Mesenchymal stem cell (in vitro differentiated cells and primary cell): ENCODE measurements at regions not wholly inside any gene's neighbourhood (a gene's known extent, or its start where the extent isn't known, plus 50 kb on each side); places are given as distances from the start of the nearest gene placed in this dataset.

Source experiments
- DNase-seq: peaks from one replicate; pipeline ENCODE4 v3.0.0-alpha.2; 2013
- H2AFZ ChIP-seq: one replicate; pipeline ENCODE4 v1.6.1; 2013; ENCODE audit warnings: low read depth, mild to moderate bottlenecking, control low read depth, inconsistent platforms, low read length, moderate library complexity
- H2AK5ac ChIP-seq: 2 replicates; pipeline ENCODE4 v1.6.1; 2013; ENCODE audit warnings: low read length, moderate library complexity, mild to moderate bottlenecking, inconsistent platforms; ENCODE audit not compliant: severe bottlenecking
- H2BK120ac ChIP-seq: one replicate; pipeline ENCODE4 v1.6.1; 2013; ENCODE audit warnings: low read depth, mild to moderate bottlenecking, inconsistent platforms, low read length, moderate library complexity
- H2BK12ac ChIP-seq, 2 experiments: one replicate each; pipeline ENCODE4 v1.6.1; 2013; ENCODE audit warnings: inconsistent platforms in 2 of 2, low read length in 2 of 2, mild to moderate bottlenecking in 2 of 2, moderate library complexity in 2 of 2, control low read depth in 1 of 2
- H2BK15ac ChIP-seq: one replicate; pipeline ENCODE4 v1.6.1; 2013; ENCODE audit warnings: mild to moderate bottlenecking, low read depth, inconsistent platforms; ENCODE audit not compliant: poor library complexity, severe bottlenecking
- H2BK5ac ChIP-seq: 2 replicates; pipeline ENCODE4 v1.6.1; 2013; ENCODE audit warnings: low read depth, mild to moderate bottlenecking, low read length, control low read depth, inconsistent platforms; ENCODE audit not compliant: poor library complexity, severe bottlenecking
- H3K14ac ChIP-seq, 2 experiments: one replicate each; pipeline ENCODE4 v1.6.1; 2013; ENCODE audit warnings: inconsistent platforms in 2 of 2, low read length in 2 of 2, control low read depth in 1 of 2, mild to moderate bottlenecking in 1 of 2, moderate library complexity in 1 of 2
- H3K18ac ChIP-seq, 2 experiments: one replicate each; pipeline ENCODE4 v1.6.1; 2013; ENCODE audit warnings: inconsistent platforms in 2 of 2, low read length in 2 of 2, control low read depth in 1 of 2, low read depth in 1 of 2, mild to moderate bottlenecking in 1 of 2
- H3K23ac ChIP-seq, 2 experiments: one replicate each; pipeline ENCODE4 v1.6.1; 2013; ENCODE audit warnings: inconsistent platforms in 2 of 2, low read length in 2 of 2, mild to moderate bottlenecking in 2 of 2, moderate library complexity in 2 of 2, control low read depth in 1 of 2
- H3K27ac ChIP-seq: 2 replicates; pipeline ENCODE4 v1.5.1; 2013; ENCODE audit warnings: mild to moderate bottlenecking, moderate library complexity, low read length, control low read depth, inconsistent platforms; ENCODE audit not compliant: poor library complexity, severe bottlenecking
- H3K27me3 ChIP-seq, 2 experiments: 2 replicates each; pipeline versions ENCODE4 v1.6.1 to v1.7.0; 2013; ENCODE audit warnings: low read length in 2 of 2, mild to moderate bottlenecking in 2 of 2, moderate library complexity in 2 of 2, control low read depth in 1 of 2, inconsistent platforms in 1 of 2; ENCODE audit not compliant: control insufficient read depth in 1 of 2, insufficient read depth in 1 of 2
- H3K36me3 ChIP-seq, 2 experiments: 2 replicates each; pipeline versions ENCODE4 v1.6.1 to v1.7.0; 2013; ENCODE audit warnings: low read length in 2 of 2, control low read depth in 1 of 2, inconsistent platforms in 1 of 2, low read depth in 1 of 2, mild to moderate bottlenecking in 1 of 2; ENCODE audit not compliant: insufficient read depth in 2 of 2, control insufficient read depth in 1 of 2
- H3K4ac ChIP-seq, 2 experiments: one replicate each; pipeline ENCODE4 v1.6.1; 2013; ENCODE audit warnings: inconsistent platforms in 2 of 2, low read length in 2 of 2, mild to moderate bottlenecking in 2 of 2, moderate library complexity in 2 of 2, control low read depth in 1 of 2, low read depth in 1 of 2
- H3K4me1 ChIP-seq: 2 replicates; pipeline ENCODE4 v1.6.1; 2013; ENCODE audit warnings: low read depth, low read length, control low read depth; ENCODE audit not compliant: control insufficient read depth, insufficient read depth
- H3K4me2 ChIP-seq: 2 replicates; pipeline ENCODE4 v1.6.1; 2013; ENCODE audit warnings: low read length, mild to moderate bottlenecking, inconsistent platforms; ENCODE audit not compliant: poor library complexity, severe bottlenecking
- H3K4me3 ChIP-seq, 2 experiments: 2 replicates each; pipeline versions ENCODE4 v1.5.1 to v1.7.0; 2013; ENCODE audit warnings: low read length in 2 of 2, mild to moderate bottlenecking in 2 of 2, control low read depth in 1 of 2, low read depth in 1 of 2; ENCODE audit not compliant: insufficient read depth in 1 of 2
- H3K79me1 ChIP-seq: replicated peaks from 2 replicates; pipeline ENCODE4 v1.6.1; 2013; ENCODE audit warnings: mild to moderate bottlenecking, control low read depth, low read length, inconsistent platforms; ENCODE audit not compliant: poor library complexity, severe bottlenecking
- H3K9ac ChIP-seq: 2 replicates; pipeline ENCODE4 v1.7.0; 2013; ENCODE audit warnings: mild to moderate bottlenecking, low read length, moderate library complexity
- H3K9me3 ChIP-seq: 2 replicates; pipeline ENCODE4 v1.7.0; 2013; ENCODE audit warnings: mild to moderate bottlenecking, low read length; ENCODE audit not compliant: control insufficient read depth
- H4K8ac ChIP-seq: one replicate; pipeline ENCODE4 v1.6.1; 2013; ENCODE audit warnings: inconsistent platforms, mild to moderate bottlenecking, low read length, moderate library complexity
- H4K91ac ChIP-seq: one replicate; pipeline ENCODE4 v1.6.1; 2013; ENCODE audit warnings: mild to moderate bottlenecking, low read length, inconsistent platforms
- WGBS: methylation state at CpG from one replicate; pipeline ENCODE4 v1.1.7; 2013; ENCODE audit warnings: mixed read lengths; 5-methylcytosine and 5-hydroxymethylcytosine counted together

- H2BK5ac ChIP-seq = no peak overlapping the region
- no peak overlapping the region for H2AK5ac ChIP-seq
- no peaks in the 10 kb centered on the region for H3K4me1 ChIP-seq
- no peaks in the 10 kb centered on the region for H3K27me3 ChIP-seq
- no peak overlapping the region for H4K8ac ChIP-seq
- WGBS = 80% methylated on average over 1 of the region's 3 CpGs
- no peak overlapping the region for H4K91ac ChIP-seq
- H3K23ac ChIP-seq = no peak overlapping the region
- H3K4me3 ChIP-seq = no peak overlapping the region
- no peak overlapping the region for H3K18ac ChIP-seq
- H3K79me1 ChIP-seq = no peaks in the 10 kb centered on the region
- peak overlapping the region in 1 of 2 experiments; percentile 55 for H3K14ac ChIP-seq
- no peak overlapping the region for H2AFZ ChIP-seq
- no peak overlapping the region for H3K4ac ChIP-seq
- H3K27ac ChIP-seq = no peak overlapping the region
- peaks cover 16% of the 10 kb centered on the region for H3K9me3 ChIP-seq
- no peak for DNase-seq
- H2BK120ac ChIP-seq = no peak overlapping the region
- no peak overlapping the region for H3K9ac ChIP-seq
- H3K4me2 ChIP-seq = no peak overlapping the region
- no peak overlapping the region for H2BK15ac ChIP-seq
- no peak overlapping the region for H2BK12ac ChIP-seq
- H3K36me3 ChIP-seq = no peaks in the 10 kb centered on the region
Observed at GRCh38 chr4:14076776-14077175, 449.3 kb upstream of the BOD1L1 start.

DNA sequence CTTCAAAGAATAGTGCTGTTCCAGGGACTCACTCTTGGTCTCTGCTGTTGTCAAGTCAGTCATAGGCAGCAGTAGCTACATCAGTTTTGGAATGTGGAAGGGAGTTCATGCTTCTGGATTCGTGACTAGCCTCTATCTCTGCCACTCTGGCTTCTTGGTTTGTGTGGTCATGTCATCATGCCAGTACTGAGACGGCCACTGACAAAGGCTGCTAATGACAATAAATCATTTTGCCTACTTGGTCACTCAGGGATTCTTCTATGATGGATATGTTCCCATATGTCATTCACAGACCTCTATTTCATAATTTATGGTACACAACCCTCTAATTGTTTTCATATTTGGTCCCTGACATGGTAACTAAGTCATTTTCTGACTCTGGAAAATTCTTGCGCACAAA, 450.8 kb upstream of the BOD1L1 start:
- H2AFZ ChIP-seq = no peak overlapping the region
- H3K36me3 ChIP-seq = no peaks in the 10 kb centered on the region
- H3K9me3 ChIP-seq = peaks cover 2% of the 10 kb centered on the region
- H3K14ac ChIP-seq = no peak overlapping the region
- no peaks in the 10 kb centered on the region for H3K27me3 ChIP-seq
- no peaks in the 10 kb centered on the region for H3K4me1 ChIP-seq
- H2BK12ac ChIP-seq = no peak overlapping the region
- no peak overlapping the region for H4K8ac ChIP-seq
- no peak overlapping the region for H3K9ac ChIP-seq
- no peak overlapping the region for H4K91ac ChIP-seq
- H3K4me2 ChIP-seq = no peak overlapping the region
- H2BK120ac ChIP-seq = no peak overlapping the region
- H3K27ac ChIP-seq = no peak overlapping the region
- no peak overlapping the region for H2BK5ac ChIP-seq
- H2AK5ac ChIP-seq = no peak overlapping the region
- no peak overlapping the region for H3K4me3 ChIP-seq
- H3K4ac ChIP-seq = no peak overlapping the region
- H3K18ac ChIP-seq = no peak overlapping the region
- H3K23ac ChIP-seq = no peak overlapping the region
- 84% methylated on average over 3 of the region's 3 CpGs for WGBS
- DNase-seq = no peak
- no peak overlapping the region for H2BK15ac ChIP-seq
- no peaks in the 10 kb centered on the region for H3K79me1 ChIP-seq

- H2BK120ac ChIP-seq = no peak overlapping the region
- no peaks in the 10 kb centered on the region for H3K9me3 ChIP-seq
- H3K18ac ChIP-seq = no peak overlapping the region
- H4K8ac ChIP-seq = no peak overlapping the region
- DNase-seq = no peak
- no peak overlapping the region for H2AFZ ChIP-seq
- H2AK5ac ChIP-seq = no peak overlapping the region
- no peak overlapping the region for H2BK15ac ChIP-seq
- no peak overlapping the region for H3K14ac ChIP-seq
- no peaks in the 10 kb centered on the region for H3K27me3 ChIP-seq
- no peak overlapping the region for H2BK12ac ChIP-seq
- H2BK5ac ChIP-seq = no peak overlapping the region
- no peaks in the 10 kb centered on the region for H3K4me1 ChIP-seq
- H3K23ac ChIP-seq = no peak overlapping the region
- H3K9ac ChIP-seq = no peak overlapping the region
- H3K27ac ChIP-seq = no peak overlapping the region
- H3K36me3 ChIP-seq = no peaks in the 10 kb centered on the region
- no CpG with 5 or more reads among the region's 1 CpG for WGBS
- H4K91ac ChIP-seq = no peak overlapping the region
- H3K4me3 ChIP-seq = no peak overlapping the region
- H3K79me1 ChIP-seq = no peaks in the 10 kb centered on the region
- no peak overlapping the region for H3K4me2 ChIP-seq
- no peak overlapping the region for H3K4ac ChIP-seq
Observed at GRCh38 chr4:14079601-14080000, 452.1 kb upstream of the BOD1L1 start.

DNA sequence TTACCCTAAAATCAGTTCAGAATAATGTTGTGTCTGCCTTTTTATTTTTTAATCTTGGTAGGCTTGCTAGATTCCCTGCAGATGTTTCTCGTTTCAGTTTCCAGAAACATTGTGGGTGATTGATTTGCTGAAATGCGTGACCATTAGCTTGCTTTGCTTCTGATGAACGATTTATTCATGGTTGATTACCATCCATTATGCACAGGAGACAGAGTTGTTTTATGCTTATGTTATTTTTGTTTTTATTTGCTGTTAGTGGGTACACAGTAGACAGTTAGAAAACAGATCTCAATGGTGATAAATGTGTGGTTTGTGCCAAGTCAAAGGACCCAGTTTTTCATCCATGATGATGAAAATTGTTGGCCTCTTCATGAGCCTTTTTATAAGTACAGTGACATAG, 455.6 kb upstream of the BOD1L1 start:
- H3K4ac ChIP-seq = no peak overlapping the region
- no peak overlapping the region for H4K8ac ChIP-seq
- H3K4me1 ChIP-seq = no peaks in the 10 kb centered on the region
- no peak overlapping the region for H3K4me2 ChIP-seq
- H2AFZ ChIP-seq = no peak overlapping the region
- no peaks in the 10 kb centered on the region for H3K27me3 ChIP-seq
- no peaks in the 10 kb centered on the region for H3K36me3 ChIP-seq
- H2BK15ac ChIP-seq = no peak overlapping the region
- H3K9ac ChIP-seq = no peak overlapping the region
- H3K9me3 ChIP-seq = no peaks in the 10 kb centered on the region
- DNase-seq = no peak
- no peak overlapping the region for H4K91ac ChIP-seq
- no peak overlapping the region for H2BK5ac ChIP-seq
- no peak overlapping the region for H3K18ac ChIP-seq
- no peaks in the 10 kb centered on the region for H3K79me1 ChIP-seq
- no peak overlapping the region for H3K14ac ChIP-seq
- H2BK12ac ChIP-seq = no peak overlapping the region
- H3K27ac ChIP-seq = no peak overlapping the region
- H2BK120ac ChIP-seq = no peak overlapping the region
- H2AK5ac ChIP-seq = no peak overlapping the region
- no peak overlapping the region for H3K23ac ChIP-seq
- WGBS = 71% methylated on average over 3 of the region's 3 CpGs
- no peak overlapping the region for H3K4me3 ChIP-seq
